Neural progenitor cell (in vitro differentiated cells): ENCODE measurements at regions not wholly inside any gene's neighbourhood (a gene's known extent, or its start where the extent isn't known, plus 50 kb on each side); places are given as distances from the start of the nearest gene placed in this dataset. TPM values are rescaled to one million over a fixed set of nuclear protein-coding genes. Genes with fewer than 3 reads are reported as not detected.
"Not testable (repeated sequence)": the region's sequence is repeated elsewhere in the genome, so short reads cannot be mapped to it uniquely, and the experiment has no call there.

Experiments used
- DNase-seq: peaks from one replicate; pipeline ENCODE4 v3.0.0-alpha.2; 2016; ENCODE audit warnings: low spot score
- H2AFZ ChIP-seq: fragments of 200-600 bp; sonication (generic); replicated peaks from 2 replicates; pipeline ENCODE4 v1.6.1; 2016; ENCODE audit warnings: antibody characterized with exemption
- H3F3A ChIP-seq: fragments of 200-600 bp; sonication (generic); 2 replicates; pipeline ENCODE4 v1.6.1; 2016; ENCODE audit warnings: antibody characterized with exemption, low read depth
- H3K27ac ChIP-seq: fragments of 200-600 bp; sonication (generic); 2 replicates; pipeline ENCODE4 v1.5.1; 2016; ENCODE audit warnings: mild to moderate bottlenecking
- H3K27me3 ChIP-seq: fragments of 200-600 bp; sonication (generic); 2 replicates; pipeline ENCODE4 v1.6.1; 2016; ENCODE audit warnings: mild to moderate bottlenecking, moderate library complexity
- H3K36me3 ChIP-seq: fragments of 200-600 bp; sonication (generic); 2 replicates; pipeline ENCODE4 v1.5.1; 2016
- H3K4me1 ChIP-seq: fragments of 200-600 bp; sonication (generic); 2 replicates; pipeline ENCODE4 v1.6.1; 2016; ENCODE audit warnings: mixed run types
- H3K4me2 ChIP-seq: fragments of 200-600 bp; sonication (generic); 2 replicates; pipeline ENCODE4 v1.6.1; 2016
- H3K4me3 ChIP-seq: fragments of 200-600 bp; sonication (generic); 2 replicates; pipeline ENCODE4 v1.5.1; 2016
- H3K79me2 ChIP-seq: fragments of 200-600 bp; sonication (generic); 2 replicates; pipeline ENCODE4 v1.6.1; 2016; ENCODE audit warnings: low read depth
- H3K9ac ChIP-seq: fragments of 200-600 bp; sonication (generic); 2 replicates; pipeline ENCODE4 v1.6.1; 2016
- H3K9me3 ChIP-seq: fragments of 200-600 bp; sonication (generic); 2 replicates; pipeline ENCODE4 v1.5.1; 2016; ENCODE audit warnings: low read depth
- H4K20me1 ChIP-seq: fragments of 200-600 bp; sonication (generic); 2 replicates; pipeline ENCODE4 v1.6.1; 2016; ENCODE audit warnings: low read depth
- H3K27ac Mint-ChIP-seq: 3 replicates; pipeline ENCODE4 v1.8.0; 2021; ENCODE audit warnings: mixed read lengths
- H3K27me3 Mint-ChIP-seq: 2 replicates; pipeline ENCODE4 v1.8.0; 2022; ENCODE audit warnings: low read depth, mild to moderate bottlenecking, inconsistent platforms, moderate library complexity, mixed read lengths; ENCODE audit not compliant: insufficient read depth
- H3K36me3 Mint-ChIP-seq: 3 replicates; pipeline ENCODE4 v1.8.0; 2021; ENCODE audit warnings: mixed read lengths
- H3K4me1 Mint-ChIP-seq: 3 replicates; pipeline ENCODE4 v1.8.0; 2021; ENCODE audit warnings: mixed read lengths
- H3K4me3 Mint-ChIP-seq: 3 replicates; pipeline ENCODE4 v1.8.0; 2021; ENCODE audit warnings: mild to moderate bottlenecking, moderate library complexity, mixed read lengths
- H3K9me3 Mint-ChIP-seq: 3 replicates; pipeline ENCODE4 v1.8.0; 2020; ENCODE audit warnings: mixed read lengths
- small RNA-seq: library from RNA; depleted of rRNA; stranded (forward); fragments of <200 nt; gene quantifications from one replicate; pipeline ENCODE3, GENCODE V24; 2015

DNA sequence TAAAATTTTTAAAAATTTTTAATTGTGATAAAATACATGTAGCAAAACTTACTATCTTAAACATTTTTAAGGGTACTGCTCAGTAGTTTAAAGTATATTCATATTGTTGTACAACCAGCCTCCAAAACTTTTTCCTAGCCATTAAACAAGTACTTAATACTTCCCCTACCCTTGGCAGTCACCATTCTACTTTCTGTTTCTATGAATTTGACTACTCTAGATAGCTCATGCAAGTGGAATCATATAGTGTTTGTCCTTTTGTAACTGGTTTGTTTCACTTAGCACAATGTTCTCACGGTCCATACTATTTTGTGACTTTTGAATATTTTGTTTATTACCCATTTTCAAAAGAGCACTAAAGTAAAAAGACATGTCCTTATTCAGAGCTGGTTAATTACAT is 52.8 kb upstream of the ERV3-1 start:
- H4K20me1 ChIP-seq, H2AFZ ChIP-seq, H3K36me3 ChIP-seq, H3K4me2 ChIP-seq, H3K27me3 ChIP-seq, H3K27ac ChIP-seq, DNase-seq, H3K9me3 ChIP-seq, H3K4me1 ChIP-seq, H3K4me1 Mint-ChIP-seq, H3K27ac Mint-ChIP-seq, H3K4me3 ChIP-seq, H3K4me3 Mint-ChIP-seq, H3F3A ChIP-seq, H3K9ac ChIP-seq, H3K27me3 Mint-ChIP-seq, H3K9me3 Mint-ChIP-seq: not testable (repeated sequence)
- peaks cover 11% of the 10 kb centered on the region for H3K79me2 ChIP-seq
- H3K36me3 Mint-ChIP-seq = peaks cover 33% of the 10 kb centered on the region

Small RNA genes in the stretch of these regions (small RNA-seq; reads per million reads assigned to genes)
- gene AC104073.1 = not detected
- not detected for gene SNORA15B-1
- not detected for gene SNORA22C
